ENCODE measurements at regions not wholly inside any gene's neighbourhood (a gene's known extent, or its start where the extent isn't known, plus 50 kb on each side); places are given as distances from the start of the nearest gene placed in this dataset.

GRCh38 chr4:116328261-116328860 is 757.0 kb downstream of the TRAM1L1 start:
- intact Hi-C loops (cut with DNase I; ENCODE audit: low total_unique reads), result no loop called here
- no peak for TF ChIP-seq CTCF (IDR thresholded peaks at IDR 0.05)
- TF ChIP-seq POLR2A (IDR thresholded peaks at IDR 0.05), result no peak
- WGBS, 2 donors, result 67 to 69% methylated on average over 2 of the region's 2 CpGs
- DNase-seq (ENCODE audit: low spot score in 2 of 2), result no peak
- no peak overlapping the region for H3K4me3 ChIP-seq (ENCODE audit: low read depth, poor library complexity, severe bottlenecking)

GRCh38 chr4:116323606-116324005 is 761.8 kb downstream of the TRAM1L1 start:
- DNase-seq (ENCODE audit: low spot score in 2 of 2), result no peak
- no peak for TF ChIP-seq POLR2A (IDR thresholded peaks at IDR 0.05)
- no peak for TF ChIP-seq CTCF (IDR thresholded peaks at IDR 0.05)
- WGBS, 2 donors, result 93 to 94% methylated on average over 4 of the region's 4 CpGs
- intact Hi-C loops (cut with DNase I; ENCODE audit: low total_unique reads), result no loop called here
- no peak overlapping the region for H3K4me3 ChIP-seq (ENCODE audit: low read depth, poor library complexity, severe bottlenecking)

- no peak for DNase-seq (ENCODE audit: low spot score in 2 of 2)
- intact Hi-C loops (cut with DNase I; ENCODE audit: low total_unique reads), result no loop called here
- TF ChIP-seq CTCF (IDR thresholded peaks at IDR 0.05) (no peak), POLR2A (IDR thresholded peaks at IDR 0.05) (no peak)
- WGBS, 2 donors, result 74 to 76% methylated on average over 5 of the region's 5 CpGs
- no peak overlapping the region for H3K4me3 ChIP-seq (ENCODE audit: low read depth, poor library complexity, severe bottlenecking)
These were observed 763.9 kb downstream of the TRAM1L1 start for GRCh38 chr4:116321471-116321870.

GRCh38 chr4:116320859-116321258 is 764.5 kb downstream of the TRAM1L1 start:
- intact Hi-C loops (cut with DNase I; ENCODE audit: low total_unique reads), result no loop called here
- WGBS, 2 donors, result 92 to 94% methylated on average over 1 of the region's 1 CpG
- no peak for TF ChIP-seq POLR2A (IDR thresholded peaks at IDR 0.05)
- no peak for TF ChIP-seq CTCF (IDR thresholded peaks at IDR 0.05)
- no peak overlapping the region for H3K4me3 ChIP-seq (ENCODE audit: low read depth, poor library complexity, severe bottlenecking)
- no peak for DNase-seq (ENCODE audit: low spot score in 2 of 2)

- 75 to 100% methylated on average over 1 of the region's 1 CpG for WGBS, 2 donors
- intact Hi-C loops (cut with DNase I; ENCODE audit: low total_unique reads), result no loop called here
- DNase-seq (ENCODE audit: low spot score in 2 of 2), result peak in 1 of 2 donors; percentile 31
- no peak overlapping the region for H3K4me3 ChIP-seq (ENCODE audit: low read depth, poor library complexity, severe bottlenecking)
- no peak for TF ChIP-seq POLR2A (IDR thresholded peaks at IDR 0.05)
- no peak for TF ChIP-seq CTCF (IDR thresholded peaks at IDR 0.05)
These were observed 781.6 kb downstream of the TRAM1L1 start for GRCh38 chr4:116303736-116304188.

Measured in lower leg skin (tissue), 4 donors.